ENCODE measurements at regions not wholly inside any gene's neighbourhood (a gene's known extent, or its start where the extent isn't known, plus 50 kb on each side); places are given as distances from the start of the nearest gene placed in this dataset.

DNA sequence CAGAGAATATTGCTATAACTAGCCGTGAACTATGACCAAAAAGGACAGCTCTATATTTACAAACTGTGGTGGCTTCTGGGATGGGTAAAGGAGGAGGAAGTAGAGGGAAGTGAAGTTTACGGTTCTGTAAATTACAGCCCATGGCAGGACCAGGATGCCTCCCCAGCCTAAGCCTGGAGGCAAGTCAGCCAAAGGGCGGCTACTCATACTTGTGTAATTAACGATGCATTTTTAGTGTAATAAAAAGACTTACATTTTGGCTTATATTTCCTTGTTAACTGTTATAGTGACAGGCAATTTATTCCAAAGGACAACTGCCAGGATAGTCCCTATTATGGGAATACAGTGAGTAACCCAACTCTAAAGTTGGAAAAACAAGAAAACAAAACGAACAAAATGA, 139.9 kb upstream of the OTUD4 start:
- TF ChIP-seq POLR2A (IDR thresholded peaks at IDR 0.05; ENCODE audit: low read length) (no peak), GATA1 (IDR thresholded peaks at IDR 0.05; ENCODE audit: low read depth, low read length) (no peak)
